ENCODE measurements at regions not wholly inside any gene's neighbourhood (a gene's known extent, or its start where the extent isn't known, plus 50 kb on each side); places are given as distances from the start of the nearest gene placed in this dataset.

DNA sequence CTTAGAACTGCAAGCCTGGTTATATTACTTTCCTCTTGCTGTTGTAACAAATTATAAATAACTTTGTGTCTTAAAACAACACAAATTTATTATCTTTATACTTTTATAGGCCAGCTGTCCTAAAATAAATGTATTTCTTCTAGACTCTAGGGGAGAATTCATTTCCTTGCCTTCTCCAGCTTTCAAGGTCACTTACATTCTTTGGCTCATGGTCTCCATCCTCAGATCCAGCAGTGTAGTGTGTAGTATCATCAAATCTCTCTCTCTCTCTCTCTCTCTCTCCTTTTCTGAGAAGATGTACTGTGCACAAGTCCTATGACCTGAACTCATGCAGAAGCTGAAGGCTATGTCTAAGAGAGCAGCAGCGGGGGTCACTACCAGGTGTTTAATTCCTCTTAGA is 1510.6 kb downstream of the MRPL39 start:
- Histone ChIP-seq H3K27ac (no peak overlapping the region), H3K79me2 (ENCODE audit: insufficient read depth, low read depth) (no peaks in the 10 kb centered on the region), H3K9ac (no peak overlapping the region), H3K4me3 (IDR thresholded peaks at IDR 0.05; ENCODE audit: insufficient read depth, low read depth, low read length) (no peak overlapping the region), H3K4me1 (ENCODE audit: low read depth, poor library complexity, severe bottlenecking) (no peaks in the 10 kb centered on the region), H3K4me2 (no peak overlapping the region), H3K36me3 (ENCODE audit: insufficient read depth) (no peaks in the 10 kb centered on the region), H3K27me3 (ENCODE audit: insufficient read depth, low read depth) (no peaks in the 10 kb centered on the region), H2AFZ (ENCODE audit: low read depth) (no peak overlapping the region), H4K20me1 (ENCODE audit: insufficient read depth) (no peaks in the 10 kb centered on the region)
- TF ChIP-seq, protein P1, sequence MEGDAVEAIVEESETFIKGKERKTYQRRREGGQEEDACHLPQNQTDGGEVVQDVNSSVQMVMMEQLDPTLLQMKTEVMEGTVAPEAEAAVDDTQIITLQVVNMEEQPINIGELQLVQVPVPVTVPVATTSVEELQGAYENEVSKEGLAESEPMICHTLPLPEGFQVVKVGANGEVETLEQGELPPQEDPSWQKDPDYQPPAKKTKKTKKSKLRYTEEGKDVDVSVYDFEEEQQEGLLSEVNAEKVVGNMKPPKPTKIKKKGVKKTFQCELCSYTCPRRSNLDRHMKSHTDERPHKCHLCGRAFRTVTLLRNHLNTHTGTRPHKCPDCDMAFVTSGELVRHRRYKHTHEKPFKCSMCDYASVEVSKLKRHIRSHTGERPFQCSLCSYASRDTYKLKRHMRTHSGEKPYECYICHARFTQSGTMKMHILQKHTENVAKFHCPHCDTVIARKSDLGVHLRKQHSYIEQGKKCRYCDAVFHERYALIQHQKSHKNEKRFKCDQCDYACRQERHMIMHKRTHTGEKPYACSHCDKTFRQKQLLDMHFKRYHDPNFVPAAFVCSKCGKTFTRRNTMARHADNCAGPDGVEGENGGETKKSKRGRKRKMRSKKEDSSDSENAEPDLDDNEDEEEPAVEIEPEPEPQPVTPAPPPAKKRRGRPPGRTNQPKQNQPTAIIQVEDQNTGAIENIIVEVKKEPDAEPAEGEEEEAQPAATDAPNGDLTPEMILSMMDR (conservative IDR thresholded peaks at IDR 0.05; ENCODE audit: low read depth, low read length) = no peak

- H3K4me2 ChIP-seq = no peak overlapping the region
- TF ChIP-seq, protein P1 (conservative IDR thresholded peaks at IDR 0.05; ENCODE audit: low read depth, low read length) = no peak
- no peak overlapping the region for H2AFZ ChIP-seq (ENCODE audit: low read depth)
- H3K27ac ChIP-seq = no peak overlapping the region
- no peaks in the 10 kb centered on the region for H3K4me1 ChIP-seq (ENCODE audit: low read depth, poor library complexity, severe bottlenecking)
- no peaks in the 10 kb centered on the region for H3K27me3 ChIP-seq (ENCODE audit: insufficient read depth, low read depth)
- H3K9ac ChIP-seq = no peak overlapping the region
- H4K20me1 ChIP-seq (ENCODE audit: insufficient read depth) = no peaks in the 10 kb centered on the region
- H3K36me3 ChIP-seq (ENCODE audit: insufficient read depth) = no peaks in the 10 kb centered on the region
- no peak overlapping the region for H3K4me3 ChIP-seq (IDR thresholded peaks at IDR 0.05; ENCODE audit: insufficient read depth, low read depth, low read length)
- no peaks in the 10 kb centered on the region for H3K79me2 ChIP-seq (ENCODE audit: insufficient read depth, low read depth)
Observed at GRCh38 chr21:24093032-24093431, 1514.2 kb downstream of the MRPL39 start.

GRCh38 chr21:24076179-24076578 is 1531.1 kb downstream of the MRPL39 start:
- H3K4me1 ChIP-seq (ENCODE audit: low read depth, poor library complexity, severe bottlenecking) = no peaks in the 10 kb centered on the region
- H3K9ac ChIP-seq = no peak overlapping the region
- H3K27me3 ChIP-seq (ENCODE audit: insufficient read depth, low read depth) = no peaks in the 10 kb centered on the region
- no peaks in the 10 kb centered on the region for H3K36me3 ChIP-seq (ENCODE audit: insufficient read depth)
- H3K79me2 ChIP-seq (ENCODE audit: insufficient read depth, low read depth) = no peaks in the 10 kb centered on the region
- H3K27ac ChIP-seq = no peak overlapping the region
- H4K20me1 ChIP-seq (ENCODE audit: insufficient read depth) = no peaks in the 10 kb centered on the region
- no peak overlapping the region for H3K4me2 ChIP-seq
- no peak overlapping the region for H2AFZ ChIP-seq (ENCODE audit: low read depth)
- TF ChIP-seq, protein P1 (conservative IDR thresholded peaks at IDR 0.05; ENCODE audit: low read depth, low read length) = no peak
- H3K4me3 ChIP-seq (IDR thresholded peaks at IDR 0.05; ENCODE audit: insufficient read depth, low read depth, low read length) = no peak overlapping the region

GRCh38 chr21:24055696-24056095 is 1551.6 kb downstream of the MRPL39 start:
- Histone ChIP-seq H3K27ac (no peak overlapping the region), H3K79me2 (ENCODE audit: insufficient read depth, low read depth) (no peaks in the 10 kb centered on the region), H2AFZ (ENCODE audit: low read depth) (no peak overlapping the region), H3K4me2 (no peak overlapping the region), H3K4me3 (IDR thresholded peaks at IDR 0.05; ENCODE audit: insufficient read depth, low read depth, low read length) (no peak overlapping the region), H3K9ac (no peak overlapping the region), H3K27me3 (ENCODE audit: insufficient read depth, low read depth) (no peaks in the 10 kb centered on the region), H4K20me1 (ENCODE audit: insufficient read depth) (no peaks in the 10 kb centered on the region), H3K4me1 (ENCODE audit: low read depth, poor library complexity, severe bottlenecking) (no peaks in the 10 kb centered on the region), H3K36me3 (ENCODE audit: insufficient read depth) (no peaks in the 10 kb centered on the region)
- TF ChIP-seq, protein P1 (conservative IDR thresholded peaks at IDR 0.05; ENCODE audit: low read depth, low read length) = no peak
